Astrocyte (in vitro differentiated cells and primary cell): ENCODE measurements at regions not wholly inside any gene's neighbourhood (a gene's known extent, or its start where the extent isn't known, plus 50 kb on each side); places are given as distances from the start of the nearest gene placed in this dataset.

ENCODE experiments used
- DNase-seq: peaks from one replicate; pipeline ENCODE4 v3.0.0-alpha.2; 2010; ENCODE audit warnings: low read depth
- FAIRE-seq: peaks from 2 replicates; lab custom pipeline; 2011; peaks lifted over from hg19 to GRCh38; lab: Jason Lieb, UNC
- H2AFZ ChIP-seq: 2 replicates; pipeline ENCODE4 v1.6.0; 2012; ENCODE audit warnings: low read depth, low read length, inconsistent platforms
- H3K27ac ChIP-seq: 2 replicates; pipeline ENCODE4 v1.5.1; 2011; ENCODE audit warnings: low read depth, low read length, inconsistent platforms
- H3K27me3 ChIP-seq: 2 replicates; pipeline ENCODE4 v1.6.0; 2011; ENCODE audit warnings: low read length, inconsistent platforms; ENCODE audit not compliant: insufficient read depth
- H3K36me3 ChIP-seq: 2 replicates; pipeline ENCODE4 v1.5.1; 2011; ENCODE audit warnings: low read length, inconsistent platforms; ENCODE audit not compliant: insufficient read depth
- H3K4me1 ChIP-seq: 2 replicates; pipeline ENCODE4 v1.5.1; 2011; ENCODE audit warnings: low read length, inconsistent platforms; ENCODE audit not compliant: insufficient read depth
- H3K4me2 ChIP-seq: 2 replicates; pipeline ENCODE4 v1.6.0; 2012; ENCODE audit warnings: low read length, inconsistent platforms
- H3K4me3 ChIP-seq: 2 replicates; pipeline ENCODE4 v1.5.1; 2011; ENCODE audit warnings: low read depth, mild to moderate bottlenecking, low read length, inconsistent platforms; ENCODE audit not compliant: insufficient read depth
- H3K79me2 ChIP-seq: 2 replicates; pipeline ENCODE4 v1.6.0; 2012; ENCODE audit warnings: mild to moderate bottlenecking, low read length, inconsistent platforms; ENCODE audit not compliant: insufficient read depth
- H3K9ac ChIP-seq: 2 replicates; pipeline ENCODE4 v1.6.0; 2012; ENCODE audit warnings: mild to moderate bottlenecking, low read length, inconsistent platforms
- H3K9me3 ChIP-seq: 2 replicates; pipeline ENCODE4 v1.5.1; 2012; ENCODE audit warnings: low read depth, mild to moderate bottlenecking, low read length, inconsistent platforms; ENCODE audit not compliant: insufficient read depth
- H4K20me1 ChIP-seq: 2 replicates; pipeline ENCODE4 v1.6.0; 2012; ENCODE audit warnings: low read length, inconsistent platforms; ENCODE audit not compliant: insufficient read depth
- H3K27ac Mint-ChIP-seq: one replicate; pipeline ENCODE4 v1.8.0; 2021; ENCODE audit warnings: mild to moderate bottlenecking, mixed read lengths; ENCODE audit not compliant: unreplicated experiment
- H3K27me3 Mint-ChIP-seq: one replicate; pipeline ENCODE4 v1.8.0; 2021; ENCODE audit warnings: low read depth, mixed read lengths; ENCODE audit not compliant: unreplicated experiment
- H3K36me3 Mint-ChIP-seq: one replicate; pipeline ENCODE4 v1.8.0; 2021; ENCODE audit warnings: low read depth, mixed read lengths; ENCODE audit not compliant: unreplicated experiment
- H3K4me1 Mint-ChIP-seq: one replicate; pipeline ENCODE4 v1.8.0; 2021; ENCODE audit warnings: low read depth, mixed read lengths; ENCODE audit not compliant: unreplicated experiment
- H3K4me3 Mint-ChIP-seq: one replicate; pipeline ENCODE4 v1.8.0; 2021; ENCODE audit warnings: mild to moderate bottlenecking, moderate library complexity, mixed read lengths; ENCODE audit not compliant: unreplicated experiment
- H3K9me3 Mint-ChIP-seq: one replicate; pipeline ENCODE4 v1.8.0; 2021; ENCODE audit warnings: mild to moderate bottlenecking, mixed read lengths; ENCODE audit not compliant: unreplicated experiment
- EZH2 ChIP-seq: IDR thresholded peaks from 2 replicates; pipeline ENCODE4 v1.6.1; 2012; ENCODE audit warnings: mild to moderate bottlenecking, low read length, inconsistent platforms; ENCODE audit not compliant: insufficient read depth
- TF ChIP-seq, protein P1 (sequence below): IDR thresholded peaks from 2 replicates; pipeline ENCODE4 v1.5.1; 2011; ENCODE audit warnings: low read depth, mild to moderate bottlenecking, inconsistent platforms, low read length, moderate library complexity; ENCODE audit not compliant: insufficient read depth

DNA sequence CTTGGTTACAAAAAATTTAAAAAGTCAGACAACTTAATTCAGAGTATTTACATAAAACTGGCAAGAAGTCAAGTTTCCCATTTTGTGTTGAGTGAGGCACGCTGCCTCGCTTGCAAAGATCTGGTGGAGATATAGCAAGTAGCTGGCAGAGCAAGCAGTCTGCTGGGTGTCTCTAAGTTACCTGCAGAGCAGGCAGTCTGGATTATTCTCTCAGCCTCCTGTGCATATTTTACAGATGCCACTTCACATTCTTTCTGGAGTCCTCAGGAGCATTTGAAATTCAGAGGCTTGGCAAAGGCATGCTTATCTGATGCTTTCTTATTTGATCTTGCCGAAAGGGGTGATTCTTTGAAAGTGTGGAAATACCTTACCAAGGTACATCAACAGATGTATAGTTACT lies 640.4 kb upstream of the ADGRL4 start:
- H3K36me3 ChIP-seq = no peaks in the 10 kb centered on the region
- no peak overlapping the region for H3K4me3 ChIP-seq
- no peaks in the 10 kb centered on the region for H3K27me3 ChIP-seq
- H3K9ac ChIP-seq = no peak overlapping the region
- Mint-ChIP-seq H3K36me3 (no peaks in the 10 kb centered on the region), H3K27me3 (peaks cover 4% of the 10 kb centered on the region), H3K9me3 (no peaks in the 10 kb centered on the region), H3K4me1 (peaks cover 4% of the 10 kb centered on the region), H3K27ac (no peak overlapping the region), H3K4me3 (no peak overlapping the region)
- H3K9me3 ChIP-seq = no peaks in the 10 kb centered on the region
- no peak for TF ChIP-seq EZH2
- TF ChIP-seq, protein P1, sequence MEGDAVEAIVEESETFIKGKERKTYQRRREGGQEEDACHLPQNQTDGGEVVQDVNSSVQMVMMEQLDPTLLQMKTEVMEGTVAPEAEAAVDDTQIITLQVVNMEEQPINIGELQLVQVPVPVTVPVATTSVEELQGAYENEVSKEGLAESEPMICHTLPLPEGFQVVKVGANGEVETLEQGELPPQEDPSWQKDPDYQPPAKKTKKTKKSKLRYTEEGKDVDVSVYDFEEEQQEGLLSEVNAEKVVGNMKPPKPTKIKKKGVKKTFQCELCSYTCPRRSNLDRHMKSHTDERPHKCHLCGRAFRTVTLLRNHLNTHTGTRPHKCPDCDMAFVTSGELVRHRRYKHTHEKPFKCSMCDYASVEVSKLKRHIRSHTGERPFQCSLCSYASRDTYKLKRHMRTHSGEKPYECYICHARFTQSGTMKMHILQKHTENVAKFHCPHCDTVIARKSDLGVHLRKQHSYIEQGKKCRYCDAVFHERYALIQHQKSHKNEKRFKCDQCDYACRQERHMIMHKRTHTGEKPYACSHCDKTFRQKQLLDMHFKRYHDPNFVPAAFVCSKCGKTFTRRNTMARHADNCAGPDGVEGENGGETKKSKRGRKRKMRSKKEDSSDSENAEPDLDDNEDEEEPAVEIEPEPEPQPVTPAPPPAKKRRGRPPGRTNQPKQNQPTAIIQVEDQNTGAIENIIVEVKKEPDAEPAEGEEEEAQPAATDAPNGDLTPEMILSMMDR = no peak
- no peaks in the 10 kb centered on the region for H3K79me2 ChIP-seq
- no peak overlapping the region for H3K4me2 ChIP-seq
- no peak for FAIRE-seq
- no peak overlapping the region for H3K27ac ChIP-seq
- H2AFZ ChIP-seq = no peak overlapping the region
- DNase-seq = no peak
- no peaks in the 10 kb centered on the region for H4K20me1 ChIP-seq
- no peaks in the 10 kb centered on the region for H3K4me1 ChIP-seq

DNA sequence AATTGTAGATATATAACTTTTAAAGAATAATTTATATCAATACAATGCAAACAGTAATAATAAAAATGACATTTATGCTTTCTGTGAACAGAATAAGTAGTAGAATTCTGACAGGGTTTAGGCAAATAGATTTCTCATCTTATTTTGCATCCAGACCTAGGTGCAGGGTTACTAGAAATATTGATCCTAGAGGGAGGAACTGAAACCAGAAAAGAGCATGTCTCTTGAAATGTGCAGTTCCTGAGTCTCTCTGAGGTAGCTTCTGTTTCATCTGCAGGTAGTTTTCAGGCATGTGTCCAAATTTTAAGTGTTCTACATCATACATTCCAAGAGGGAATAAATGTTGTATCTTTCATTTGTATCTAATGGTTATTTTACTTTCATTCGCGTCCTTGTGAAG lies 631.9 kb upstream of the ADGRL4 start:
- Mint-ChIP-seq H3K27me3 (peaks cover under 1% of the 10 kb centered on the region), H3K4me3 (no peak overlapping the region), H3K36me3 (no peaks in the 10 kb centered on the region), H3K4me1 (peaks cover 3% of the 10 kb centered on the region), H3K27ac (no peak overlapping the region), H3K9me3 (no peaks in the 10 kb centered on the region)
- TF ChIP-seq, protein P1 = no peak
- H3K36me3 ChIP-seq = no peaks in the 10 kb centered on the region
- H3K4me2 ChIP-seq = no peak overlapping the region
- no peaks in the 10 kb centered on the region for H4K20me1 ChIP-seq
- no peak overlapping the region for H3K4me3 ChIP-seq
- FAIRE-seq = no peak
- no peak overlapping the region for H2AFZ ChIP-seq
- H3K79me2 ChIP-seq = no peaks in the 10 kb centered on the region
- H3K9ac ChIP-seq = no peak overlapping the region
- no peaks in the 10 kb centered on the region for H3K4me1 ChIP-seq
- no peaks in the 10 kb centered on the region for H3K27me3 ChIP-seq
- DNase-seq = no peak
- no peaks in the 10 kb centered on the region for H3K9me3 ChIP-seq
- no peak overlapping the region for H3K27ac ChIP-seq

DNA sequence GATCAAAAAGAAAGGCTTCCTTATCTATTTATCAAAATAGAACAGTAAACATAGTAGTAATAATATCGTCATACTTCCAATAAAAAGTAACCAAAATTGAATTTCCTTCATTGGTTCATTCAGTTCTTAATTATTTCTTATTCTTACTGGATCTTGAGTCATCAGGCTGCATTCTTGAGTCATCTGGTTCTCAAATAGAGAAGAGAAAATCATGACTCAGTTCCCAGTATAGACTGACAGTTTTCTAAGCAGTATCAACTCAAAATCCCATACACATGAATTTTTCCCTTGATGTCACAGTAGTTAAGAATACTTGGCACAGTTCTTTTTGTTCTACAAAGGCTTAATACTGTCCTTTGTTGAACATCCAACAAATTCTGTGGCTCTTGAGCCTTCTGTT lies 626.9 kb upstream of the ADGRL4 start:
- Histone ChIP-seq H2AFZ (peak overlapping the region; percentile 14), H3K79me2 (no peaks in the 10 kb centered on the region), H3K36me3 (no peaks in the 10 kb centered on the region), H3K9me3 (no peaks in the 10 kb centered on the region), H3K4me2 (peak overlapping the region; percentile 17), H3K4me3 (no peak overlapping the region), H3K9ac (no peak overlapping the region), H3K4me1 (no peaks in the 10 kb centered on the region), H3K27ac (peak overlapping the region; percentile 54), H4K20me1 (no peaks in the 10 kb centered on the region), H3K27me3 (no peaks in the 10 kb centered on the region)
- no peak for TF ChIP-seq EZH2
- TF ChIP-seq, protein P1 = no peak
- DNase-seq (peak; percentile 79), FAIRE-seq (no peak)
- H3K4me3 Mint-ChIP-seq = no peak overlapping the region
- H3K27ac Mint-ChIP-seq = peak overlapping the region; percentile 78
- H3K9me3 Mint-ChIP-seq = no peaks in the 10 kb centered on the region
- no peaks in the 10 kb centered on the region for H3K27me3 Mint-ChIP-seq
- H3K4me1 Mint-ChIP-seq = peaks cover 7% of the 10 kb centered on the region
- H3K36me3 Mint-ChIP-seq = no peaks in the 10 kb centered on the region
